NCI-H128 (cell line): ENCODE measurements at regions not wholly inside any gene's neighbourhood (a gene's known extent, or its start where the extent isn't known, plus 50 kb on each side); places are given as distances from the start of the nearest gene placed in this dataset.
A peak's percentile ranks its signal among the peaks of the same experiment; 100 is the strongest.

Experiments
- DNase-seq: peaks from one replicate; lab custom pipeline; 2025; ENCODE audit not compliant: unreplicated experiment; lab: John Stamatoyannopoulos, UW

DNA sequence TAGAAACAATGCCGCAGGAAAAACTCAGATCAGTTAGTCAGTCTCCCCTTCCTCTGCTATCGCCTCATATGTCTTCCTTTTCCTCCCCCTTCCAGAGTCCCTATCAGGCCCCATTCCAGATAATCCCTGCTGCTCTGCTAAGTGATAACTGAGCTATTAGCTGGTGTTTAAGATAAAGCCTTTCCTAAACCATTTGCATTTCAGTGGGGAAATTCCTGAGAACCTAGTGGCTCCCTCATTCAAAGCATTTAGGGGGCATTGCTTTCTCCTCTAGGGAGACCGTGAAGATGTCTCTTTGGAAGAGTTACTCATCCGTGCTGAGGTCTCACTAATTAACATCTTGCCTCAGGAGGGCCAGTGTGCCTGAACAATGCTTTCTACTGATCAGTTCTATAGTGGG lies 401.6 kb downstream of the NPIPA7 start:
- no peak for DNase-seq

DNA sequence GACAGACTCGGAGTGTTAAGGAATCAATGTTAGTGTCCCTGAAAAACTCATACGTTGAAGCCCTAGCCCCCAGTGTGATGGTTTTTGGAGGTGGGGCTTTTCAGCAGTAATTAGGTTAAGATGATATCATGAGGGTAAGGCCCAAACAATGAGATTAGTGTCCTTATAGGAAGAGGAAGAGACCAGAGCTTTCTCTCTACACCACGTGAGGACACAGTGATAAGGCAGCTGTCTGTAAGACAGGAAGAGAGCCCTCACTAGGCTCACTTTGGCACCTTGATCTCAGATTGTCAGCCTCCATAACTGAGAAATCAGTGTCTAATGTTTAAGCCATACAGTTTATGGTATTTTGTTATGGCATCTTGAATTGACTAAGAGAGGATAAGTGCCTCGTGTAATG lies 403.2 kb downstream of the NPIPA7 start:
- no peak for DNase-seq

DNA sequence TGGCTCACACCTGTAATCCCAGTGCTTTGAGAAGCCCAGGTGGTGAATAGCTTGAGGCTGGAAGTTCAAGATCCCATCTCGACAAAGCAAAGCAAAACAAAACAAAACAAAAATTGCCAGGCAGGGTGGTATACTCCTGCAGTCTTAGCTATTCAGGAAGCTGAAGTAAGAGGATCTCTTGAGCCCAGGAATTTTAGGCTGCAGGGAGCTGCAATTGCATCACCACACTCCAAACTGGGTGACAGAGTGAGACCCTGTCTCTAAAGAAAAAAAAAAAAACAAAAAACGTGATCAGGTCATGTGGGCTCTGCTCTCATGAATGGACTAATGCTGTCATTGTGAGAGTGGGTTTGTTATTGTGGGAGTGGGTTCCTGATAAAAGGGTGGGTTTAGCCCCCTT lies 409.1 kb downstream of the NPIPA7 start:
- DNase-seq, result no peak

DNA sequence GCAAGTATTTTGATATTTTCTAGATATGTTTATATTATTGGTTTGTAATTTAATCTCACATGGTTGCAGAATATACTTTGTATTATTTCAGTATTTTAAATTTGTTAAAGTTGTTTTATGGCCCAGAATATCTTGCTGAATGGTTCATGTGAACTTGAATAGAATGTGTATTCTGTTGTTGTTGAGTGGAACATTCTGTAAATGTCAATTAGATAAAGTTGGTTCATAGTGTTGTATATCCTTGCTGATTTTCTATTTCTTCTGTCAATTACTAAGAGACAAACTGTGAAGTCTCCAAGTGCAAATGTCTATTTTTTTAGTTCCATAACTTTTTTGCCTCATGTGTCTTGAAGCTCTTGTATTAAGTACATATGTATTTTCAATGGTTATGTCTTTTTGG lies 411.7 kb downstream of the NPIPA7 start:
- DNase-seq, result no peak

DNA sequence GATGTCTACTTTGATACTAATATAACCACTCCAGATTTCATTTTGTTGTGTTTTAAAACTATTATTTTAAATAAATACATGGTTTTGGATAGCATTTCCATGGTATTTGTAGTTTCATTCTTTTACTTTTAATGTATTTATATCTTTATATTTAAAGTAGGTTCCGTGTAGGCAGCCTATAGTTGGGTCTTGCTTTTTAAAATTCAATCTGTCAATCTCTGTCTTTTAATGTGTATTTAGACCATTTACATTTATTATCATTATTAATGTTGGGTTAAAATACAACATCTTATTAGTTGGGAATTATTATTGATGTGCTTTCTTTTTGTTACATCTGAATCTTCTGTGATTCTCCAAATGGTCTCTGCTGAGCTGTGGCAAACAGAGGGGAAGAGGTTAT lies 412.1 kb downstream of the NPIPA7 start:
- no peak for DNase-seq

DNA sequence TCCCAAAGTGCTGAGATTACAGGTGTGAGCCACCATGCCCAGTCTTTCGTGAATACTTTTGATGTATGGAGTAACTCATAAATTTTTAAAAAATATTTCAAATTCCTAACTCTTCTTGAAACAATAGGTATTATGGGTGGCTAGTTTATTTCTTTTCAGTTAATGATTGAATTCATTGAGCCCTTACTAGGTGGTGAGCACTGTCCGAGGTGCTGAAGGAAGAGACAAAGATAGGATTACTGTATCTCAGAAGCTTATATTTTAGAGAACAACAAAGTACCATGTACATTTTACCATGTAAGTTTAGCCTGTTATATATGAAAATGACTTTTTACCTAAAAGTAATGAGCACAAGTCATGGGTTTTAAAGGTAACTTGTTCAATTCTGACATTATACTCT lies 418.3 kb downstream of the NPIPA7 start:
- no peak for DNase-seq

DNA sequence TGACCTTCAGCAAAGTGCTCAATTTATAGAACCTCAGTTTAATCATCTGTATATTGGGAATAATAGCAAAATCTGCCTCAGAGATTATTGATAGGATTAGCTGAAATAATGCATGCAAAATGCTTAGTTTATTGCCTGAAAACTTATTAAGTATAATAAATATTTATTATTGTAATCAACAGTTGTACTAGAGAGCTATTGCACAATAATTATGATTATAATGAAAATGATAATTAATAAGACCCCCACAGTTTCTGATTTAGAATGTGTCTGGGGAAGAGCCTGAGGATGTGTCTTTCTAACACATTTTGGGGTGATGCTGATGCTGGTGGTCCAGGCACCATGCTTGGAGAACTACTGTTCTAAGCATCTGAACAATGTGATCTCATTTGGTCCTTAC lies 419.6 kb downstream of the NPIPA7 start:
- no peak for DNase-seq

DNA sequence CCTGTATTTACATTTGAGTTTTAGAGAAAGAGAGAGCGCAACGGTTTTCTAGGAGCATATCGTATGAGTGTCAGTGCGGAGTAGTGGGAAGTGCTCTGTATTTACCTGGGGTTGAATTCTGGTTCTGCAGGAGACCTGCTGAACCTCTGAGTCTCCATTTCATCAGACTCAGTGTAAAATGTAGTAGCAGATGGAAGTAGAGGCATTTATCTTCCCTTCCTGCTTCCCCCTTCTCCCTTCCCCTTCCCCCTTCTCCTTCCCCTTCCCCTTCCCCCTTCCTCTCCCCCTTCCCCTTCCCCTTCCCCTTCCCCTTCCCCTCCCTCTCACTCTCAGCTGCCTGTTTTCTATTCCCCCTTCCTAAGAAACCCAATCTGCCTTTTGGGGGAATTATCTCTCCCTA lies 426.9 kb downstream of the NPIPA7 start:
- no peak for DNase-seq

DNA sequence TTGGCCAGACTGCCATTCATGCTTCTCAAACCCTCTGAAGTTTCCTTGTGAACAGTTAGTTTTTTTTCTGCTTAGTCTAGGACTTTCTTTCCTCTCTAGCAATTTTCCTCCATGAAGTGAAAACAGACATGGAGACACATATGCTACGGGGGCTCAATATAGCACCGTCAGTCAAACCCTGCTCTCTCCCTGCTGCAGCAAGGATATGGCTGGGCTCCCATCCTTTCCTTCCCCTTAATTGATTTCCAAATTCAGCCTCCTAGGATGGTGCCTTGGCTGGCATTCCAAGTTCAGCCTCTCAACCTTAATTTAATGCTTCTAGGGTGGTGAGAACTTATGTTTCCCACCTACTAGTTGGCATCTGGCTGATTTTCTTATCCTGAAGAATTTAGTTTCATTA lies 436.7 kb downstream of the NPIPA7 start:
- no peak for DNase-seq

DNA sequence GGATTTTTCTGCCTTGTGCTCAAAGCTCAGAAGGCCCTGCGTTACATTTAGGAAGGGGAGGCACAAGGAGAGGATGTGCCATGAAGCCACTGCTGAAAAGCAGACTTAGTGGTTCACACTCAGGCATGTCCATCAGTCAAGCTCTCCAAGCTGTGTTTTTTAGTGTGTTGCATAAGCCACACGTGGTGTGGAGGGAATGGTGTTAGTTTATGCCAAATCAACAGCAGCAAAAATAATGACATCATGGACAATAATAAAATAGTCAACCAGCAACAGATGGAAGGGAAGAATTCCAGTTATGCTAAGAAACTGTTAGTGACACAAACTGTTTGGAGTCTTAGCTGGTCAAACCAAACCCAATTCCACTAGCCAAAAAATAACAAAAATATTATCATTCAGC lies 438.3 kb downstream of the NPIPA7 start:
- no peak for DNase-seq

DNA sequence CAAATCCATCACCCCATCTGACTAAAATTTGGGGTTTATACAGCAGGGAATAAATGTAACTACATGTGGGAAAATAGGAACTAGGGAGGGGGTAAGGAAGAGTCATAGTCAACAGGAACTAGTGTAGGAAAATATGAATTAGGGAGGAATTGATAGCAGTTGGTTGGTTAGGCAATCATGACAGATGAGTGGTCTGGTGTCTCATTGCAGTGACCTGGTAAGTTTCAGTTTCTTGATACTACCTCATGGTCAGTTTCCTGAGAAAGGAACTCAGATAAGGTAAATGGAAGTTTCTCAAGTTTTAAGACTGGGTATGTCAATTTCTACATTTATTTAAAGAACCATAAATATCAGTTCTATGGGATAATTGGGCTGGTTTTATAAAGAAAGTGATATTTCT lies 442.3 kb downstream of the NPIPA7 start:
- DNase-seq, result no peak

DNA sequence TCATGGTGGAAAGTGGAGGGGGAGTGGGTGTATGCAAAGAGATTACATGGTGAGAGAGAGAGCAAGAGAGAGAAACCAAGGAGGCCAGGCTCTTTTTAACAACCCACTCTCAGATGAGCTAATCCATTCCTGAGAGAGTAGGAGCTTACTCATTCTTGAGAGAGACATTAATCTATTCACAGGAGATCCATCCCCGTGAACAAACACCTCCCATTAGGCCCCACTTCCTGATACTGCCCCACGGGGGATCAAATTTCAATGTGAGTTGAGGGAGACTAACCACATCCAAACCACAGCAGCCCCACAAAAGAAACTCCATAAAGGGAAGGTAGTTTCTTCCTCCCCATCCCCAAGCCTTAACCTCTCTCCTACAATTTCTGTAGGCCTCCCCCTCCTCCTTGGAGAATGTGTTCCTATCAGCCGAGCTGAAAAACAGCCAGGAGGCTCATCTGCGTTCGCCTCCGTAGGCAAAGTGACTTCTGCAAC lies 450.0 kb downstream of the NPIPA7 start:
- DNase-seq, result no peak

DNA sequence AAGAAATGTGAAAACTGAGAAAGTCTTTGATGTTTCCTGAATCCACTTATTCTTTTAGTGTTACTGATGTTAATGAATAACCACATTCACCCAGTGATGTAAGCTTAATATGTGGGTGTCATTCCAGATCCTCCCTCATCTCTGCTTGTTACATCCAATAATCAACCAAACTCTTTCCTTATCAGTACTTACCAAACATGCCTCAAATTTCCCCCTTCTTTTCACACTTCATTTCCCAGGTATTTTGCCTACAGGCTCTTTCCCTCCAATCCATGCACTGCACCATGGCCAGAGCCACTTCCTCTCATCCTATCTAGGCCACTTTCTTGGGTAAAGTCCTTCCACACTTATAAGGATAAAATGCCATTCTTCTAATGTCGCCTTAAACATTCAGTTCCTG lies 451.5 kb downstream of the NPIPA7 start:
- DNase-seq, result no peak

DNA sequence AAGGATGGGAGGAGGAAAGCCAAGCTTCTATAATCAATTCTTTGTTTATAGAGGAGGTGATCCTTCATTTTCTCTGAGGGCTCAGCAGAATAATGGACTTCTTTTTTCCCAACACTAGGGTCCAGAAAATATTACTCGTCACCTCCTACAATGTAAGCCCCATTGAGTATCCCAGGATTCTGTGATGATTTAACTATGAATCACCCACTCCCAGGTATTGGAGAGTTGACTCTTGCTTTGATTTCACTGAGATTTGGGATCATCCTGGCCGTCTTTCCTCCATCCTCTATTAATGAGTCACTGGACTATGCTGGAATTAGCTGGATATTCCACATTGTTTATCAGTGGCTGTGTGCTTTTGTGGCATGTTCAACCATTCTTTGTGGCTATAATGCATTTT lies 452.0 kb downstream of the NPIPA7 start:
- DNase-seq, result no peak

DNA sequence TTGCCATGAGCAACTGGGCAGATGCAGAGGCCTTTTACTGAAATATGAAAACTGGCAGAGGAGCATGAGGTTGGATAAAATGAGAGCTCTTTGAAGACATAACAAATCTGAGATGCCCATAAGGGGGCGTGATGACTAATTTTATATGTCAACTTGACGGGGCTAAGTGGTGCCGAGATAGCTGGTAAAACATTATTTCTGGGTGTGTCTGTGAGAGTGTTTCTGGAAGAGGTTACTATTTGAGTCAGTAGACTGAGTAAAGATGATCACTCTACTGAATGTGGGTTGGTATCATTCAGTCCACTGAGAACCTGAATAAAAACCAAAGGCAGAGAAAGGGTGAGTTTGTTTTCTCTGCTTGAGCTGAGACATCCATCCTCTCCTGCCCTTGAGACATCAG lies 454.2 kb downstream of the NPIPA7 start:
- no peak for DNase-seq

DNA sequence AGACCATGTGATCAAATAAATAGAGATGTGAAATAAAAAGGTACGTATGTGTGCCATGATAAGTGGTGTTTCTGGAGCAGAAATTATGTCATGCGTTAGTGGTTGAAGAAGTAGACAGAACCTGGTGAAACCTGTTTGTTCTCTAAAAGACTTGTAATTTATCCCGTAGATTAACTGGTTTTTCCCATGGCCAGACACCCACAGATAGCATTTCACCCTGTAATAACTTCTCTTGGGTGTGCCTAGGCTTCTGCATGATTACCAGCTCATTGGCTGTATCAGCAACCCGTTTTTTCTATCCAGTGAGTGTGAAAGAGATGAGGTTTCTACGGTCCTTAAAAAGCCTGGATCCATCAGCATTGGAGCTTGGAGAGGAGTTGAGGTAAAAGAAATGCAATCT lies 471.3 kb downstream of the NPIPA7 start:
- DNase-seq, result no peak

DNA sequence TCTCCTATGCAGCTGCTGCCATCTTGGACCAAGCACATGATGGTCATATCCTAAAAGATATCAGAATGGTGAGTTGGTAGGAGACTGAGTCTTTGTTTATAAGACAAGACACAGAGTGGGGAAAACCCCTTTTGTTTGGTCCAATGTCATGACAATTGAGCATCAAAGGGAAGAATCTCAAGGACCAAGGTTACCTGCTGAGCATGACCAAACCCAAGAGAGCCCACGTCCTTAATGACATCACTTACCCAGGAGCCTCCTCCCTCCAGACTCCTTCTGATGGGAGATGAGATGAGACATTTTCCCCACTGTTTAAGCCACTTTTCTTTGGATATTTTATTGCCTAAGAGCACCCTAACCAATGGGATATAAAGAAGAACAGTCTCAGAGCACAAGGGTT lies 478.1 kb downstream of the NPIPA7 start:
- no peak for DNase-seq

DNA sequence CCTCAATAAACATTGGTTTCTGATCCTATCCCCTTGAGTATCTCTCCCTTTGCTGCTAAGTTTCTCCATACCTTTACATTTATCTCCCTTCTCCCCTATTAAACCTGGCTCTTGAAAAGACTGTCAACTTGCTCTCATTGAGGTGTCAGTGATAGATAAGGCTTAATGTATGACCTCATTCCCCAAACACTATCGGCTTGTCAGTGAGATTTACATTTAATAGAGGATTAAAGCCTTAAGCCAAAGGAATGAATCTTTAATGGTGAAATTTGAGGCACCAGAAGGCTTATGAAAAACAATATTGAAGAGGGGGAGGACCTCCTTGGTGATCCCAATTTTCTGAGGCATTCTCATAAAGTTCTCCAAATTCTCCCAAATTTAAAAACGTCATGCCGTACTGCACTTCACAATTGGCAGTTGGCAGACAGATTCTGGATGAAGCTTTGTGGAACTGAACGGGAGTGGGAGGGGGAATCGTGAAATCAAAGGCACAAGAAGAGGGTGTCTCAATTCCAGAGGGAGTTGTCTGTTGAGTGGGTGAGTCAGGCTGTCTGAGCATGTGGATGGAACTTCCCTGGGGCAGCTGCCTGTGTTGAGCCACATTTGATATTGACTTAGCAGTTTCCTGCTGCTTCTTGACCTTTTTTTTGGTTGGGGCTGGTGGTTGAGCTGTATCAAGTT lies 478.8 kb downstream of the NPIPA7 start:
- DNase-seq, result peak; percentile 4

DNA sequence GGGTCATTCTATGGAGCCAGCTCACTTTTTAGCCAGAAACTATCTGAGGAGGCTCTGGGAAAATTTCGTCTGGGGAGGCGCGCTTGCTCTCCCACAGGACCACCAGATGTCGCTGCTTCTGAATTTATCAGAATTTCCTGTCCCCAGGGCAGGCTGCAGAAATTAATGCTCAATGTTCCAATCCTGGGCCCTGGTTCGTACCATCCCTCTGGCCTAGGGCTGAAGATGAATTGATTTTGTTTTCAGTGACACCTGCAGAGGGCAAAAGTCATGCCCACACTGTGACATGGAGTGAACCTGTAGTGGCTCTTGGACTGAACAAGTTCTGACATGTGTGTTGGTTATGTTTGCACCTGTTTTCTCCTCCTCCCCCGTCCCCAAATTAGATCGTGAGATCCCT lies 482.6 kb downstream of the NPIPA7 start:
- DNase-seq, result peak; percentile 12

DNA sequence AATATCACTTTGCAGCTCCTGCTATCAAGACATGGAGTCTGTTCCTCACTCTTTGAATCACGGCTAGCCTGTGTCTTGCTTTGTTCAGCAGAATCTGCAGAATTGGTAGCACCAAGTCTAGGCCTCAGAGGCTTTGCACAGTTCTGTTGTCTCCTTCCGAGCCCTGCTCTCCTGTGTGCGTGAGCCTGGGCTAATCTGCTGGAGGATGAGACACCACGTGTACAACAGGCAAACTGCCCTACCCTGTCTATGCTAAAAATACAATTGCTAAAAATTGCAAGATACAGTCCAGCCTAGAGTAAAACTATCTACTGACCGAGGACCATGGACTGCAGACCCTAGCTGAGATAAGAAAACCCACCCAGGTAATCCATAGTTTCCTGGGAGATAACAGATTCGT lies 484.7 kb downstream of the NPIPA7 start:
- no peak for DNase-seq

DNA sequence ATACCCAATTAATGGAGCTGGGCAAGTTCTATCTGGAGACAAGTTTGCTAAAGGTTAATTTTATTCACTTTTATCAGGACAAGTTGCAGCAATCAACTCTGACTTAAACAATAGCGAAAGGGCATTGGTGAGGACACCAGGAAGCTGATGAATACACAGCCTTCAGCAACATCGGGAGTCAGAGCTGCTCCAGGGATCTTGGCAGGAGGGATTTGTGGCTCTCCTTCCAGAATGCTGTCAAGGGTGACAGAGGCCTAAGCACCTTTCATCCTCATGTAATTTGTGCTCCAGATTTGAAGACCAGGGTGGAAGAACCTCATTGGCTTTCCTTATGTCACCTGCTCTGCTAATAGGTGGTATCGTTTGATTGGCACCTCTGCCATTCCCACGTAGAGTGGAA lies 485.6 kb downstream of the NPIPA7 start:
- no peak for DNase-seq

DNA sequence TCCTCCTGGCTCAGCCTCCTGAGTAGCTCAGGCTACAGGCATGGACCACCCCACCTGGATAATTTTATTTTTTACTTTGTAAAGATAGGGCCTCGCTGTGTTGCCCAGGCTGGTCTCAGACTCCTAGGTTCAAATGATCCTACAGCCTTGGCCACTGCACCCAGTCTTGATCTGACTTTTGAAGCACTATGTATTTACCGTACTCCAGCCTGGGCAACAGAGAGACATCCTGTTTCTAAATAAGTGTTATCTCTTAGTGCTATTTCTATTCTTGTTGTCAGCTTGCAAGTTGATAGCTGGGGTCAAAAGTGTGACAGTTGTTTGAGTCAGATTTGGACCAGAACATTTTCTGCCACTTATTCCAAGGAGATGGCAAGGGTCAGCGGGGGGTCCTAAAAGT lies 486.4 kb downstream of the NPIPA7 start:
- DNase-seq, result no peak

DNA sequence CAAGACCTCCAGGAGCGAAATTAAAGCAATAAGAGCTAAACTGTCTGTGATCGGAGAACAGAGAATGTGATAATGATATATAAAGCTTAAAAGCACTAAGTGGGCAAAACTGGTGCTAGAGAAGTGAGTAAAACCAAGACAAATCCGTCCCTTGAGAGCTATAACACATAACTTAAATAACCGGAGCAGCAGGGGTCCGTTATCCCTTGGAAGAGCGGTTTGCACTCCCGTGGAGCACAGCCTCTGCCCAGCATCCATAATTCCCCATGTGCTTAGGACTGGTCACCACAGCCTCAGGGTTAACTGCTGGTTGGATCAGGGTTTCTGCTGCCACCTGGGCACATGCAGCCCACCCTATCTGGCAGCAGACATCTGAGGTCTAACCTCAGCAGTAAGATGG lies 489.0 kb downstream of the NPIPA7 start:
- DNase-seq, result no peak

DNA sequence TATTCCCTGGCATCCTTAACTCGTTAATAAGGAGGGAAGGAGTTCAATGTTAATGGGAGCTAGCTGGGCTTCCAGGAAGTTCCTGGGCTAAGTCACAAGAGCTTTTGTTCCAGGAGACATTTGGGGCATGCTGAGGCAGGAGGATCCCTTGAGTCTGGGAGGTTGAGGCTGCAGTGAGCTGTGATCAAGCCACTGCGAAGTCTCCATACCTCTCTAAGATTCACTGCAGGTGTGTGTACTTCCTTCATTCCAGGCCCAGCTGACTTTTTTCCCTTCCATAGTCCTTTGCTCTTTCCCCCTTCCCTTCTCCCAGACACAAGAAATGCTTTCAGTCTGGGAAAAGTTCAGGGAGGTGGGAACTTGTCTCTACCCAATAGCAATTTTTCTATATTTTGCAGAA lies 489.8 kb downstream of the NPIPA7 start:
- no peak for DNase-seq
